ENCODE measurements at regions not wholly inside any gene's neighbourhood (a gene's known extent, or its start where the extent isn't known, plus 50 kb on each side); places are given as distances from the start of the nearest gene placed in this dataset.

GRCh38 chr2:187001248-187001647 is 152.3 kb upstream of the ZSWIM2 start:
- no peak for DNase-seq (ENCODE audit: low spot score)

GRCh38 chr2:186995092-186995491 is 146.1 kb upstream of the ZSWIM2 start:
- no peak for DNase-seq (ENCODE audit: low spot score)

GRCh38 chr2:186992597-186992996 is 143.6 kb upstream of the ZSWIM2 start:
- DNase-seq (ENCODE audit: low spot score), result no peak

GRCh38 chr2:186991766-186992417 is 142.9 kb upstream of the ZSWIM2 start:
- DNase-seq (ENCODE audit: low spot score), result no peak

- no peak for DNase-seq (ENCODE audit: low spot score)
These were observed 136.0 kb upstream of the ZSWIM2 start for GRCh38 chr2:186984966-186985365.

- DNase-seq (ENCODE audit: low spot score), result no peak
These were observed 135.5 kb upstream of the ZSWIM2 start for GRCh38 chr2:186984481-186984880.

DNA sequence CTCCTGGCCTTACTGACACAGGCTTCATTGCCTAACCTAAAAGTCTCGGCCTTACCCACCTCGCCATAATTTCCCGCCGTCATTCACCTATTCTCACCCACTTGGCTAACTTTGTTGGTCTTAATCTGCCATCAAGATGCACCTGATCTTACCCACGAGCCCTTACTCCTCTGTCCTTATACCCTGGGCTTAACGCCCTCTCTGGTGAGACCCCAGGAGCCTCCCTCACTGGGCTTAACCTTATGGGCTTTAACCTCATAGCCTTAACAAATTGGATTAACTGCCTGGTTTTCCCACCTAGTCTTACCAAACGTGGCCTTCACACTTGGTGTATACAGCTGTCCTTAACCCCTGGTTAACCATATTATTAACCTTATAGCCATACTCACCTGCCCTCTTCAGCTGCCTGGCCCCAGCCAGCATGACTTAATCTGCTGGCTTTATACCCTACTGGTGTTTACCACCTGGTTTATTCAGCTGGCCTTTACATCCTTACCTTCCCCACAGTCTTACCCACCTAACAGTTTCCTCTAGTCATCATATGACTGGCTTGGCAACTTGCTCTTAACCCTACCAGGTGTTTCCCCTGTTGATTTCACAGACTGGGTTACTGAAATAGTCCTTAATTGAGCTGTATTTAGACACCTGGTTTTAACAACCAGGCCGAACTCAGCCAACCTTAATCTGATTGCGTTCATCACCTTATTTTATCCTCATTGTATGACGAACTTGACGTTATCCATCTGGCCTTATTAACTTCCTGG is 132.0 kb upstream of the ZSWIM2 start:
- DNase-seq (ENCODE audit: low spot score), result no peak

DNA sequence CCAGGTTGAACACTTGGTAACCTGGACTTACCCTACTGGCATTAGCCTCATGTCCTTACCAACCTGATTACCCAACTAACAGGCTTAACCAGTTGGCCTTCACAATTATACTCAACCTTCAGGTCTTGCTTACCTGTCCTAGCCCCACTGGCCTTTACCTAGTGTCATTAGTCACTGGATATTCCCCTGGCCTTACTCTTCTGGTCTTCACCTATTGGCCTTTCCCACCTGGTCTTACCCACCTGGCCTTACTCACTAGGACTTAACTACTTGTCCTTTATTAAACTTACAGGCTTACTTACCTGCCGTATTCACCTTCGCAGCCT is 131.1 kb upstream of the ZSWIM2 start:
- no peak for DNase-seq (ENCODE audit: low spot score)

- DNase-seq (ENCODE audit: low spot score), result no peak
These were observed 130.6 kb upstream of the ZSWIM2 start for GRCh38 chr2:186979439-186980116.

- no peak for DNase-seq (ENCODE audit: low spot score)
These were observed 128.6 kb upstream of the ZSWIM2 start for GRCh38 chr2:186977433-186978045.

GRCh38 chr2:186976329-186976728 is 127.4 kb upstream of the ZSWIM2 start:
- no peak for DNase-seq (ENCODE audit: low spot score)

DNA sequence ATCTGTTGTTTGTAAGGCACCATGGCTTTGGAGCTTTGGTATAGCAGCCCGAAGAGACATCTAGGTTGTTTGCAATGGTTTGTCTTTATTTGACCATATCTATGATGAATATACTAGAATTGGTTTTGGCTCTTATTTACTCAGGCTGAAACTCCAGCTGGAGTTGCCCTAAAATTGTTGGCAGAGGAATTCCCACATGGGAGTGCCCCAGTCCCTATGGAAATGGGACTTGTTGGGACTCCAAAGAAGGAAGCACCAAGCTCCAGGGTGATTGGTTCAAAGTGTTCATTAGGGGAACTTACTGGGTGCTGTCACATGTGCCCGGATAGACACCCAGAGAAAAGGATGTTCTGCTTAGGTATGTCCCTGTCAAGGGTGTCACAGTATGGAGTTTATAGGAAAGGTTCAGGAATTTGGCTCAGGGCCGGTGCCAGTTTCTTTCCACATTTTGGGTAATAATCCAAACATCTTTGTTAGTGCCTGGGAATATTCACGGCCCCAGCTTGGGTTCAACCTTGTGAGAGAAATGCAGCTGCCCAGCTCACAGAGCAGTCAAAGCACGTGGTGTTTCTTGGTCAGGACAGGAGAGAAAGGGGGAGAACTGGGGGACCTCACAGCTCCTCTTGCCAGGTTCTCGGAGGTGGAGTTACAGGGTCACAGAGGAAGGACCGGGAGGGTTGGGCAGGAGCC is 123.5 kb upstream of the ZSWIM2 start:
- peak; percentile 11 for DNase-seq (ENCODE audit: low spot score)

- DNase-seq (ENCODE audit: low spot score), result no peak
These were observed 119.3 kb upstream of the ZSWIM2 start for GRCh38 chr2:186968277-186968676.

DNA sequence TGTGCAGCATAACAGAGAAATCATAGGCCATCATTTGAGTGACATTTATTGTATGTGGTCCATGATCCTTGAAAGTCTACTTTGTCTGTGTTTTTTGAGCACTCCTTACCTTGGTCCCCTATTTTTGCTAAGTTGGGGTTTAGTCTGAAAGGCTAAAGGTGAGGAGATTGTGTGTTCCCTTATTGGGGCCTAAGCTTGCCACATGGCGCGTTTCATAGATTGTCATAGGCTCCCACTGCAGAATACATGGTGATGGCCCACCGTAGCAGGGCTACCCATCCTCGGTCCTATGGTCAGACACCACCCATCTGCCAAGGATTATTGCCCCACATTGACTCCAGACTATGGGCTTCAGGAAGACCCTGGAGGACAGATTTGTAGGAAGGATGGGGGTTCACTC is 117.0 kb upstream of the ZSWIM2 start:
- DNase-seq (ENCODE audit: low spot score), result peak; percentile 18

DNA sequence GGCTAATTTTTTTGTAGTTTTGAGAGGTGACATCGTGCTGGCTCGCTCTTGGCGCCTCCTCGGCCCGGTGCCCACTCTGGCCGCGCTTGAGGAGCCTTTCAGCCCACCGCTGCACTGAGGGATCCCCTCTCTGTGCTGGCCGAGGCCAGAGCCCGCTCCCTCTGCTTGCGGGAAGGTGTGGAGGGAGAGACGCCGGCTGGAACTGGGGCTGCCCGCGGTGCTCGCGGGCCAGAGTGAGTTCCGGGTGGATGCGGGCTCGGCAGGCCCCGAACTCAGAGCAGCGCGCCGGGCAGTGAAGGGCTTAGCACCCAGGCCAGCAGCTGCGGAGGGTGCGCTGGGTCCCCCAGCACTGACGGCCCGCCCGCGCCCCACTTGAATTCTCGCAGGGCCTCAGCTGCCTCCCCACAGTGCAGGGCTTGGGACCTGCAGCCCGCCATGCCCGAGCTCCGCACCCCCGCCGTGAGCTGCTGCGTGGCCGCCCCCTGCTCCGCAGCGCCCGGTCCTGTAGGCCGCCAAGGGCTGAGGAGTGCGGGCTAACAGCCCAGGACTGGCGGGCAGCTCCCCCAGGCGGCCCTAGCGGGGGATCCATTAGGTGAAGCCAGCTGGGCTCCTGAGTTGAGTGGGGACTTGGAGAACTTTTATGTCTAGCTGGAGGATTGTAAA is 113.2 kb upstream of the ZSWIM2 start:
- peak; percentile 83 for DNase-seq (ENCODE audit: low spot score)

DNA sequence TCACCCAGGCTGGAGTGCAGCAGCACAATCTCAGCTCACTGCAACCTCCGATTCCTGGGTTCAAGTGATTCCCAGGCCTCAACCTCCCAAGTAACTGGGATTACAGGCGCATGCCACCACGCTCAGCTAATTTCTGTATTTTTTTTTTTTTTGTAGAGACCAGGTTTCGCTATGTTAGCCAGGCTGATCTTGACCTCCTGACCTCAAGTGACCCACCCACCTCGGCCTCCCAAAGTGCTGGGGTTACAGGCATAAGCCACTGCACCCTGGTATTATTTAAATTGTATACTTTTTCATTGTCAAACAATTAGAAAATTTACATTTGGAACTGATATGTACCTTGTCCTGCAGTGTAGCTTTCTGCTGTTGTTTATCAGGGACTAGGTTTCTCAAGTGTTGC is 111.3 kb upstream of the ZSWIM2 start:
- peak; percentile 9 for DNase-seq (ENCODE audit: low spot score)

GRCh38 chr2:186959486-186959885 is 110.5 kb upstream of the ZSWIM2 start:
- no peak for DNase-seq (ENCODE audit: low spot score)

- DNase-seq (ENCODE audit: low spot score), result peak; percentile 24
These were observed 101.7 kb upstream of the ZSWIM2 start for GRCh38 chr2:186950694-186951093.

- DNase-seq (ENCODE audit: low spot score), result no peak
These were observed 100.8 kb upstream of the ZSWIM2 start for GRCh38 chr2:186949726-186950256.

DNA sequence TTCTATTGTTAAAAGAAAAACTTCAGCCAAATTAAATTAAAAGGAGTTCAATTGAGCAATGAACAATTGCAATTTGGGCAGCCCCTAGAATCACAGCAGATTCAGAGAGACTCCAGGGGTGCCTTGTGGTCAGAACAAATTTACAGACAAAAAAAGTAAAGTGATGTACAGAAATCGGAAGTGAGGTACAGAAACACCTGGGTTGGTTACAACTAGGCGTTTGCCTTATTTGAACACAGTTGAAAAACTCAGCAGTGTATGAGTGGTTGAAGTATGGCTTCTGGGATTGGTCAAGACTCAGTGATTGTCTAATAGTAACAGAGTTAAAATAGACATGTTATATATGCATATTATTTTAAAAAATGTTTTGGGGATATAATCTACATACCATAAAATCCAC is 98.5 kb upstream of the ZSWIM2 start:
- no peak for DNase-seq (ENCODE audit: low spot score)

Measured in mesenteric fat pad (tissue), 1 donor.